ENCODE measurements at regions not wholly inside any gene's neighbourhood (a gene's known extent, or its start where the extent isn't known, plus 50 kb on each side); places are given as distances from the start of the nearest gene placed in this dataset.

DNA sequence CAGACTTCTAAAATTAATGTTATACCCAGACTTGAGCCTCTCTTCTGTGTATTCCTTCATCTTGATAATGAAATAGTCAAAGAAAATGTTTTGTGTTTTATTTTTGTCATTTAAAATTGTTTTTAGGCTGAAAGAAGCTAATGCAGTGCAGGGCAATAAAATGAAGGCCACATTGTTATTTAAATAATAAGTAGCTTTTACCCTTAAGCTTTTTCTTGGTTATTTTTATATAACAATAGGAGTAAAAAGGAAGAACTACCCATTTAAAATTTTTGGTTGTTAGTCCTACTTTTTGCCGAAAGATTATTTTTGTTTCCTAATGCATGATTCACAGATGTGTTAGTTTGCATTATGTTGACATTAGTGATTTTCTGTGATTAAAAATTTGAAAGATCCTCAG, 181.0 kb upstream of the MEOX2 start:
- H3K4me3 Mint-ChIP-seq = no peak overlapping the region
- Histone ChIP-seq H4K20me1 (replicated peaks; ENCODE audit: insufficient read depth) (no peaks in the 10 kb centered on the region), H3K27ac (ENCODE audit: low read depth) (no peak overlapping the region), H2AFZ (no peak overlapping the region), H3K36me3 (ENCODE audit: insufficient read depth) (no peaks in the 10 kb centered on the region), H3K79me2 (replicated peaks; ENCODE audit: insufficient read depth) (no peaks in the 10 kb centered on the region), H3K4me2 (peak overlapping the region; percentile 53; the same call in 1 of the 2 replicates), H3K4me3 (no peak overlapping the region), H3K27me3 (ENCODE audit: insufficient read depth) (no peaks in the 10 kb centered on the region), H3F3A (replicated peaks; ENCODE audit: low read depth) (no peaks in the 10 kb centered on the region), H3K9me2 (ENCODE audit: insufficient read depth) (peaks cover 6% of the 10 kb centered on the region; the same call in 1 of the 2 replicates), H3K4me1 (ENCODE audit: insufficient read depth) (peaks cover 13% of the 10 kb centered on the region; the same call in 1 of the 2 replicates)
- H3K27me3 Mint-ChIP-seq (ENCODE audit: insufficient read depth, low read depth, poor library complexity) = no peaks in the 10 kb centered on the region
- DNase-seq (ENCODE audit: low spot score) (no peak), ATAC-seq (no peak)
- TF ChIP-seq, protein P1, sequence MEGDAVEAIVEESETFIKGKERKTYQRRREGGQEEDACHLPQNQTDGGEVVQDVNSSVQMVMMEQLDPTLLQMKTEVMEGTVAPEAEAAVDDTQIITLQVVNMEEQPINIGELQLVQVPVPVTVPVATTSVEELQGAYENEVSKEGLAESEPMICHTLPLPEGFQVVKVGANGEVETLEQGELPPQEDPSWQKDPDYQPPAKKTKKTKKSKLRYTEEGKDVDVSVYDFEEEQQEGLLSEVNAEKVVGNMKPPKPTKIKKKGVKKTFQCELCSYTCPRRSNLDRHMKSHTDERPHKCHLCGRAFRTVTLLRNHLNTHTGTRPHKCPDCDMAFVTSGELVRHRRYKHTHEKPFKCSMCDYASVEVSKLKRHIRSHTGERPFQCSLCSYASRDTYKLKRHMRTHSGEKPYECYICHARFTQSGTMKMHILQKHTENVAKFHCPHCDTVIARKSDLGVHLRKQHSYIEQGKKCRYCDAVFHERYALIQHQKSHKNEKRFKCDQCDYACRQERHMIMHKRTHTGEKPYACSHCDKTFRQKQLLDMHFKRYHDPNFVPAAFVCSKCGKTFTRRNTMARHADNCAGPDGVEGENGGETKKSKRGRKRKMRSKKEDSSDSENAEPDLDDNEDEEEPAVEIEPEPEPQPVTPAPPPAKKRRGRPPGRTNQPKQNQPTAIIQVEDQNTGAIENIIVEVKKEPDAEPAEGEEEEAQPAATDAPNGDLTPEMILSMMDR (conservative IDR thresholded peaks at IDR 0.05; ENCODE audit: low read depth in 2 of 2) = no peak
- no peak for TF ChIP-seq ZNF114 (CRISPR knock-in tag; IDR thresholded peaks at IDR 0.05)
- no peak for TF ChIP-seq ZNF331 (CRISPR knock-in tag; IDR thresholded peaks at IDR 0.05; ENCODE audit: low read depth)
- no peak for TF ChIP-seq EZH2 (IDR thresholded peaks at IDR 0.05; ENCODE audit: low read depth, unreplicated experiment)
- no peak for TF ChIP-seq POLR2AphosphoS5 (IDR thresholded peaks at IDR 0.05; ENCODE audit: low read depth)
- TF ChIP-seq, protein P2, sequence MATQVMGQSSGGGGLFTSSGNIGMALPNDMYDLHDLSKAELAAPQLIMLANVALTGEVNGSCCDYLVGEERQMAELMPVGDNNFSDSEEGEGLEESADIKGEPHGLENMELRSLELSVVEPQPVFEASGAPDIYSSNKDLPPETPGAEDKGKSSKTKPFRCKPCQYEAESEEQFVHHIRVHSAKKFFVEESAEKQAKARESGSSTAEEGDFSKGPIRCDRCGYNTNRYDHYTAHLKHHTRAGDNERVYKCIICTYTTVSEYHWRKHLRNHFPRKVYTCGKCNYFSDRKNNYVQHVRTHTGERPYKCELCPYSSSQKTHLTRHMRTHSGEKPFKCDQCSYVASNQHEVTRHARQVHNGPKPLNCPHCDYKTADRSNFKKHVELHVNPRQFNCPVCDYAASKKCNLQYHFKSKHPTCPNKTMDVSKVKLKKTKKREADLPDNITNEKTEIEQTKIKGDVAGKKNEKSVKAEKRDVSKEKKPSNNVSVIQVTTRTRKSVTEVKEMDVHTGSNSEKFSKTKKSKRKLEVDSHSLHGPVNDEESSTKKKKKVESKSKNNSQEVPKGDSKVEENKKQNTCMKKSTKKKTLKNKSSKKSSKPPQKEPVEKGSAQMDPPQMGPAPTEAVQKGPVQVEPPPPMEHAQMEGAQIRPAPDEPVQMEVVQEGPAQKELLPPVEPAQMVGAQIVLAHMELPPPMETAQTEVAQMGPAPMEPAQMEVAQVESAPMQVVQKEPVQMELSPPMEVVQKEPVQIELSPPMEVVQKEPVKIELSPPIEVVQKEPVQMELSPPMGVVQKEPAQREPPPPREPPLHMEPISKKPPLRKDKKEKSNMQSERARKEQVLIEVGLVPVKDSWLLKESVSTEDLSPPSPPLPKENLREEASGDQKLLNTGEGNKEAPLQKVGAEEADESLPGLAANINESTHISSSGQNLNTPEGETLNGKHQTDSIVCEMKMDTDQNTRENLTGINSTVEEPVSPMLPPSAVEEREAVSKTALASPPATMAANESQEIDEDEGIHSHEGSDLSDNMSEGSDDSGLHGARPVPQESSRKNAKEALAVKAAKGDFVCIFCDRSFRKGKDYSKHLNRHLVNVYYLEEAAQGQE (IDR thresholded peaks at IDR 0.05; ENCODE audit: unreplicated experiment) = no peak
- no peak for TF ChIP-seq STAT1 (IDR thresholded peaks at IDR 0.05; ENCODE audit: unreplicated experiment)
- TF ChIP-seq, protein P3, sequence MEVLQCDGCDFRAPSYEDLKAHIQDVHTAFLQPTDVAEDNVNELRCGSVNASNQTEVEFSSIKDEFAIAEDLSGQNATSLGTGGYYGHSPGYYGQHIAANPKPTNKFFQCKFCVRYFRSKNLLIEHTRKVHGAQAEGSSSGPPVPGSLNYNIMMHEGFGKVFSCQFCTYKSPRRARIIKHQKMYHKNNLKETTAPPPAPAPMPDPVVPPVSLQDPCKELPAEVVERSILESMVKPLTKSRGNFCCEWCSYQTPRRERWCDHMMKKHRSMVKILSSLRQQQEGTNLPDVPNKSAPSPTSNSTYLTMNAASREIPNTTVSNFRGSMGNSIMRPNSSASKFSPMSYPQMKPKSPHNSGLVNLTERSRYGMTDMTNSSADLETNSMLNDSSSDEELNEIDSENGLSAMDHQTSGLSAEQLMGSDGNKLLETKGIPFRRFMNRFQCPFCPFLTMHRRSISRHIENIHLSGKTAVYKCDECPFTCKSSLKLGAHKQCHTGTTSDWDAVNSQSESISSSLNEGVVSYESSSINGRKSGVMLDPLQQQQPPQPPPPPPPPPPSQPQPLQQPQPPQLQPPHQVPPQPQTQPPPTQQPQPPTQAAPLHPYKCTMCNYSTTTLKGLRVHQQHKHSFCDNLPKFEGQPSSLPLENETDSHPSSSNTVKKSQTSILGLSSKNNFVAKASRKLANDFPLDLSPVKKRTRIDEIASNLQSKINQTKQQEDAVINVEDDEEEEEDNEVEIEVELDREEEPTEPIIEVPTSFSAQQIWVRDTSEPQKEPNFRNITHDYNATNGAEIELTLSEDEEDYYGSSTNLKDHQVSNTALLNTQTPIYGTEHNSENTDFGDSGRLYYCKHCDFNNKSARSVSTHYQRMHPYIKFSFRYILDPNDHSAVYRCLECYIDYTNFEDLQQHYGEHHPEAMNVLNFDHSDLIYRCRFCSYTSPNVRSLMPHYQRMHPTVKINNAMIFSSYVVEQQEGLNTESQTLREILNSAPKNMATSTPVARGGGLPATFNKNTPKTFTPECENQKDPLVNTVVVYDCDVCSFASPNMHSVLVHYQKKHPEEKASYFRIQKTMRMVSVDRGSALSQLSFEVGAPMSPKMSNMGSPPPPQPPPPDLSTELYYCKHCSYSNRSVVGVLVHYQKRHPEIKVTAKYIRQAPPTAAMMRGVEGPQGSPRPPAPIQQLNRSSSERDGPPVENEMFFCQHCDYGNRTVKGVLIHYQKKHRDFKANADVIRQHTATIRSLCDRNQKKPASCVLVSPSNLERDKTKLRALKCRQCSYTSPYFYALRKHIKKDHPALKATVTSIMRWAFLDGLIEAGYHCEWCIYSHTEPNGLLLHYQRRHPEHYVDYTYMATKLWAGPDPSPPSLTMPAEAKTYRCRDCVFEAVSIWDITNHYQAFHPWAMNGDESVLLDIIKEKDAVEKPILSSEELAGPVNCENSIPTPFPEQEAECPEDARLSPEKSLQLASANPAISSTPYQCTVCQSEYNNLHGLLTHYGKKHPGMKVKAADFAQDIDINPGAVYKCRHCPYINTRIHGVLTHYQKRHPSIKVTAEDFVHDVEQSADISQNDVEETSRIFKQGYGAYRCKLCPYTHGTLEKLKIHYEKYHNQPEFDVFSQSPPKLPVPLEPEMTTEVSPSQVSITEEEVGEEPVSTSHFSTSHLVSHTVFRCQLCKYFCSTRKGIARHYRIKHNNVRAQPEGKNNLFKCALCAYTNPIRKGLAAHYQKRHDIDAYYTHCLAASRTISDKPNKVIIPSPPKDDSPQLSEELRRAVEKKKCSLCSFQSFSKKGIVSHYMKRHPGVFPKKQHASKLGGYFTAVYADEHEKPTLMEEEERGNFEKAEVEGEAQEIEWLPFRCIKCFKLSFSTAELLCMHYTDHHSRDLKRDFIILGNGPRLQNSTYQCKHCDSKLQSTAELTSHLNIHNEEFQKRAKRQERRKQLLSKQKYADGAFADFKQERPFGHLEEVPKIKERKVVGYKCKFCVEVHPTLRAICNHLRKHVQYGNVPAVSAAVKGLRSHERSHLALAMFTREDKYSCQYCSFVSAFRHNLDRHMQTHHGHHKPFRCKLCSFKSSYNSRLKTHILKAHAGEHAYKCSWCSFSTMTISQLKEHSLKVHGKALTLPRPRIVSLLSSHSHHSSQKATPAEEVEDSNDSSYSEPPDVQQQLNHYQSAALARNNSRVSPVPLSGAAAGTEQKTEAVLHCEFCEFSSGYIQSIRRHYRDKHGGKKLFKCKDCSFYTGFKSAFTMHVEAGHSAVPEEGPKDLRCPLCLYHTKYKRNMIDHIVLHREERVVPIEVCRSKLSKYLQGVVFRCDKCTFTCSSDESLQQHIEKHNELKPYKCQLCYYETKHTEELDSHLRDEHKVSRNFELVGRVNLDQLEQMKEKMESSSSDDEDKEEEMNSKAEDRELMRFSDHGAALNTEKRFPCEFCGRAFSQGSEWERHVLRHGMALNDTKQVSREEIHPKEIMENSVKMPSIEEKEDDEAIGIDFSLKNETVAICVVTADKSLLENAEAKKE (CRISPR knock-in tag; IDR thresholded peaks at IDR 0.05) = no peak
- no peak for TF ChIP-seq CREB1 (CRISPR knock-in tag; IDR thresholded peaks at IDR 0.05; ENCODE audit: low read depth)
- TF ChIP-seq EZH2phosphoT487 (IDR thresholded peaks at IDR 0.05; ENCODE audit: unreplicated experiment) = no peak
- no peak for TF ChIP-seq NANOG (IDR thresholded peaks at IDR 0.05; ENCODE audit: borderline replicate concordance)
- peaks cover 7% of the 10 kb centered on the region for H3K4me1 Mint-ChIP-seq
- H3K36me3 Mint-ChIP-seq (ENCODE audit: low read depth) = no peaks in the 10 kb centered on the region
- no peak overlapping the region for H3K27ac Mint-ChIP-seq
- H3K9me3 Mint-ChIP-seq = no peaks in the 10 kb centered on the region

Data from GM23338 (cell line).